NCI-H187 (cell line): ENCODE measurements at regions not wholly inside any gene's neighbourhood (a gene's known extent, or its start where the extent isn't known, plus 50 kb on each side); places are given as distances from the start of the nearest gene placed in this dataset.

Experiments
- DNase-seq, 2 experiments: peaks; one replicate each; lab custom pipeline; 2025; lab: John Stamatoyannopoulos, UW

- no peak for DNase-seq
These were observed 125.1 kb downstream of the ETS2 start for GRCh38 chr21:38930853-38931252.

GRCh38 chr21:38930066-38930465 is 124.3 kb downstream of the ETS2 start:
- no peak for DNase-seq

- DNase-seq: no peak
These were observed 123.9 kb downstream of the ETS2 start for GRCh38 chr21:38929652-38930051.

GRCh38 chr21:38929142-38929541 is 123.4 kb downstream of the ETS2 start:
- no peak for DNase-seq

GRCh38 chr21:38927776-38928175 is 122.0 kb downstream of the ETS2 start:
- no peak for DNase-seq

- DNase-seq: no peak
These were observed 120.2 kb downstream of the ETS2 start for GRCh38 chr21:38925923-38926322.

GRCh38 chr21:38925478-38925877 is 119.7 kb downstream of the ETS2 start:
- DNase-seq: no peak

- DNase-seq: no peak
These were observed 119.2 kb downstream of the ETS2 start for GRCh38 chr21:38924954-38925353.

GRCh38 chr21:38923429-38923828 is 117.7 kb downstream of the ETS2 start:
- no peak for DNase-seq

GRCh38 chr21:38922474-38923235 is 116.9 kb downstream of the ETS2 start:
- DNase-seq: no peak

- no peak for DNase-seq
These were observed 116.0 kb downstream of the ETS2 start for GRCh38 chr21:38921511-38922251.

- no peak for DNase-seq
These were observed 115.1 kb downstream of the ETS2 start for GRCh38 chr21:38920631-38921398.

GRCh38 chr21:38918607-38919346 is 113.0 kb downstream of the ETS2 start:
- DNase-seq: no peak

- DNase-seq: peak; percentile 55 to 72
These were observed 111.5 kb downstream of the ETS2 start for GRCh38 chr21:38917043-38917774.

GRCh38 chr21:38916214-38916964 is 110.7 kb downstream of the ETS2 start:
- DNase-seq: no peak

GRCh38 chr21:38915546-38915945 is 109.8 kb downstream of the ETS2 start:
- DNase-seq: no peak

- peak; percentile 60 to 77 for DNase-seq
These were observed 109.0 kb downstream of the ETS2 start for GRCh38 chr21:38914528-38915293.

GRCh38 chr21:38913893-38914527 is 108.3 kb downstream of the ETS2 start:
- no peak for DNase-seq
